ES-I3 (cell line): ENCODE measurements at regions not wholly inside any gene's neighbourhood (a gene's known extent, or its start where the extent isn't known, plus 50 kb on each side); places are given as distances from the start of the nearest gene placed in this dataset.
"Not testable (repeated sequence)": the region's sequence is repeated elsewhere in the genome, so short reads cannot be mapped to it uniquely, and the experiment has no call there.

ENCODE experiments used
- H3K36me3 ChIP-seq: 2 replicates; pipeline ENCODE4 v1.6.1; 2013; ENCODE audit warnings: mild to moderate bottlenecking, low read length, control low read depth, moderate library complexity; ENCODE audit not compliant: insufficient read depth
- H3K4me1 ChIP-seq: 2 replicates; pipeline ENCODE4 v1.6.1; 2013; ENCODE audit warnings: mild to moderate bottlenecking, control low read depth, low read length; ENCODE audit not compliant: insufficient read depth
- H3K9ac ChIP-seq: 2 replicates; pipeline ENCODE4 v1.6.1; 2013; ENCODE audit warnings: low read depth, mild to moderate bottlenecking, low read length, moderate library complexity
- H3K9me3 ChIP-seq: 2 replicates; pipeline ENCODE4 v1.6.1; 2013; ENCODE audit warnings: mild to moderate bottlenecking, low read length, moderate library complexity; ENCODE audit not compliant: control insufficient read depth, insufficient read depth

DNA sequence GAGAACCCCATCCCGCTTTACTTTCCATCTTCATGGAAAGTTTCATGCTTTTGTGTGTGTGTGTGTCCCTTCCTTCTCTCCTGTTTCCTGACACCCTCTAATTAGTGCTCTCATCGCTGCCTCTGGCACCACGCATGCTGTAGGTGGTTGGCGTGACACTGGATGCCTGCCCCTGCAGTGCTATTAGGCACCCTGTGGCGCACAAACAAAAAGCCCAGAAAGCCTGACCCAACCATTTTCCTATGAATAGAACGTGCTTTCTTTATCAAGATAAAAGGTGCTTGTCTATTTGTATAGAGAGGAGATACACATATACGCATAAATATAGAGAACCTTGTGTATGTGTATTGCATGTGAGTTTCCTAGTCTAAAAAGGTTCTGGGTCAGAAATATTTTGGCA is 120.8 kb upstream of the CDCA7L start:
- Histone ChIP-seq H3K36me3 (no peaks in the 10 kb centered on the region), H3K4me1 (no peaks in the 10 kb centered on the region; the same call in 1 of the 2 replicates), H3K9ac (no peak overlapping the region), H3K9me3 (no peaks in the 10 kb centered on the region)

GRCh38 chr7:22064816-22065215 is 119.1 kb upstream of the CDCA7L start:
- no peaks in the 10 kb centered on the region for H3K36me3 ChIP-seq
- no peaks in the 10 kb centered on the region for H3K9me3 ChIP-seq
- no peak overlapping the region for H3K9ac ChIP-seq
- no peaks in the 10 kb centered on the region; the same call in 1 of the 2 replicates for H3K4me1 ChIP-seq

DNA sequence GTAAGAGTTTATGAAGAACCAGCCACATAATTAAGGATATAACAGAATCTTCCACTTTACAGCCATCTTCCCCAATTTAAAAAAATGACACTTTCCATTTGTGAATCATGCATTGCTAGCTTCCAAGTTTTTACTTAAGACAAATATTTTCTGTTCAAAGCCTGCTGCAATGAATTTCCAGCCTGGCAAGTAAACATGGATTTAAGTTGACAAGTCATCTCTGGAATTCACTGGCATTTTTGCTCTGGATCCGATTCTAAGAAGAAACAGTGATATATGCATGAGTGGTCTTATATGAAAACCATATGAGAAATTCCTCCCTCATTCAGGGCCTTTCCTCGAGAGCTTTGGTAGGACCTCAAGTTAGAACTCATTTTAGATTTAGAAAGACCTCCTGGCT is 116.1 kb upstream of the CDCA7L start:
- H3K9me3 ChIP-seq = no peaks in the 10 kb centered on the region

GRCh38 chr7:22060863-22061262 is 115.2 kb upstream of the CDCA7L start:
- no peak overlapping the region for H3K9ac ChIP-seq
- no peaks in the 10 kb centered on the region for H3K36me3 ChIP-seq
- H3K9me3 ChIP-seq = no peaks in the 10 kb centered on the region
- H3K4me1 ChIP-seq = no peaks in the 10 kb centered on the region

More for the DNA sequence above, 116.1 kb upstream of the CDCA7L start:
- H3K9ac ChIP-seq = no peak overlapping the region
- H3K4me1 ChIP-seq = no peaks in the 10 kb centered on the region; the same call in 1 of the 2 replicates
- H3K36me3 ChIP-seq = no peaks in the 10 kb centered on the region

GRCh38 chr7:22060197-22060596 is 114.5 kb upstream of the CDCA7L start:
- H3K4me1 ChIP-seq = no peaks in the 10 kb centered on the region
- H3K9ac ChIP-seq = no peak overlapping the region
- H3K9me3 ChIP-seq = no peaks in the 10 kb centered on the region
- H3K36me3 ChIP-seq = no peaks in the 10 kb centered on the region

DNA sequence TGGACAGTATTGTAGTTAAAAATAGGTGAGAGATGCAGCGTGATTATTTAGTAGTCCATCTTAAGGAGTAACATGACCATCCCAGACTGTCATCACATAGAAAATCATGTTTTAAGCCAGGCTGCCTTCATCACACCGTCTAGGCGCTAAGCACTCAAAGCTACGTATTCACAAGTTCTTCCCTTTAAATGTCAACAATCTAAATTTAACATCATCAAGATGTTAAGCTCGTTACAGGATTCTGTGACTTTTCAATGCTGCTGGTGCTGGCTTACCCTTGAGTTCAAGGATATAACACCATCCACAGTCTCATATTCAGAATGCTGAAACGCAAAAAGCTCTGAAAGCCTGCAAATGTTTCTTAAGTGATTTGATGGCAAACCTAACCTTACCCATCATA is 109.5 kb upstream of the CDCA7L start:
- H3K9me3 ChIP-seq = no peaks in the 10 kb centered on the region
- H3K36me3 ChIP-seq = no peaks in the 10 kb centered on the region
- peaks cover 6% of the 10 kb centered on the region; the same call in 1 of the 2 replicates for H3K4me1 ChIP-seq
- no peak overlapping the region for H3K9ac ChIP-seq

DNA sequence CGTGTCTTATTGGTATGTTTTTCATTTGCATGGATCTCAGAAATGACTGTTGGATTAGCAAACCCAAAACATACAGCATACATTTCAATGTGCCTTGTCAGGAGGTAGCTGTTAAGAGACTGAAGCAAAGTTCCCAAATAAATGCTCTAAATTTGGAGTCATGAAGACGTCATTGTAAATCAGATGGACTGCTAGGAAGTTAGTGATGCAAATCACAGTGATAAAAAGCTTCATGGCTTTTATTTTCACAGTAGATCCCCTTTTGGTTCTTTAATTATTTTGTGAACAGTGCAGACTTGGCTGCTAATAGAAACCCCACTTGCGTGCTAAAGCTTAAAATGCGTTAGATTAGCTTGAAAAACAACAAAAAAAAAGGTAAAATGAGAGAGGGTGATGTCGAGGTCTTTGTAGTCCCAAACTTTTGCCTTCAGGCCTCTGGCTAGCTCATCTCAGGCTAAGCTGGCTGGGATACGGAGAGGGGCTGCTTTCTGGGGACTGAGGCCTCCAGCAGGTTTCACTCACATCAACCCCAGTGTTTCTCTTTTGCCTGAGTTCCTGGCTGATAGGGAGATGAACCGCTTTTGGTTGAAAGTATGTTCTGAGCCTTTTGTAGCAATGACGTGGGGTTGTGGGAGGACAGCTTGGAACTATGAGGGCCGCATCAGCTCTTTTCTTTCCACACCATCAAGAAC is 107.1 kb upstream of the CDCA7L start:
- Histone ChIP-seq H3K4me1 (peaks cover 6% of the 10 kb centered on the region; the same call in 1 of the 2 replicates), H3K36me3 (no peaks in the 10 kb centered on the region), H3K9ac (no peak overlapping the region), H3K9me3 (no peaks in the 10 kb centered on the region)

- no peaks in the 10 kb centered on the region for H3K9me3 ChIP-seq
- H3K4me1 ChIP-seq = peaks cover 6% of the 10 kb centered on the region; the same call in 1 of the 2 replicates
- no peaks in the 10 kb centered on the region for H3K36me3 ChIP-seq
- no peak overlapping the region for H3K9ac ChIP-seq
Measured at GRCh38 chr7:22051886-22052673, 106.4 kb upstream of the CDCA7L start.

DNA sequence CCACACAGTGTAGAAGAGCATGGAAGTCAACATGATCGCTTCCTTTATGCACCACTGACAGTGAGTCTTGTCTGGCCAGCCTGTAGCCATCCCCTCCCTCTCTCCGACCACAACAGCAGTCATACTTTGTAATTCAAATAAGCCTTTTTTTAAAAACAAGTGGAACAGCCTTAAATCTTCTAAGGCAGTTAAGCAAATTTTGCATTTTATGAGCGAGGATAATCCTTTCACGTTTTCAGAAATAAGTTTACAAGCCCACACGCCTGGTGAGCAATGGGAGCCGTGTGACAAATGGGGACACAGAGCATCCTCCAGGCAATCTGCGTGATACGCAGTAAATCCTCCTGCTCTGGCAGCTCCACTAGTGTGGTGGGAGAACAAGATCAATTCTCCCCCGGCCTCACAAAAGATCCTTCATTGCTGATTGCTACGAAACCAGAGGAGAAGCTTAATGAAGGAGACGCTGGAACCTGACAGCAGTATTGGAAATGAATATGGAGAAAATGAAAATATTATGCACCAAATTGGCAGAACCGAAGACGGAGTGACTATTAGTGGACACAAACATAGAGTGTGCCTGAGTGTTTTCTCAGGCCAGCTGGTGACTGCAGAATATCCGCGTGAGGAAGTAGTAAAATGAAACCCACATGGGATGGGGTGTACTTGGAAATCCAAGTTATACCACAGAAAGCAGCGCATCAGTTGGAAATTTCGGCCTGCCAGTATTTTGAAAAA is 104.2 kb upstream of the CDCA7L start:
- Histone ChIP-seq H3K4me1 (peaks cover 6% of the 10 kb centered on the region; the same call in 1 of the 2 replicates), H3K9me3 (no peaks in the 10 kb centered on the region), H3K9ac (no peak overlapping the region), H3K36me3 (no peaks in the 10 kb centered on the region)

- Histone ChIP-seq H3K36me3 (no peaks in the 10 kb centered on the region), H3K9me3 (peaks cover 8% of the 10 kb centered on the region; the same call in 1 of the 2 replicates), H3K9ac (no peak overlapping the region), H3K4me1 (no peaks in the 10 kb centered on the region)
Measured at GRCh38 chr7:22043367-22043766, 97.7 kb upstream of the CDCA7L start.

GRCh38 chr7:22040923-22041595 is 95.4 kb upstream of the CDCA7L start:
- H3K36me3 ChIP-seq = no peaks in the 10 kb centered on the region

DNA sequence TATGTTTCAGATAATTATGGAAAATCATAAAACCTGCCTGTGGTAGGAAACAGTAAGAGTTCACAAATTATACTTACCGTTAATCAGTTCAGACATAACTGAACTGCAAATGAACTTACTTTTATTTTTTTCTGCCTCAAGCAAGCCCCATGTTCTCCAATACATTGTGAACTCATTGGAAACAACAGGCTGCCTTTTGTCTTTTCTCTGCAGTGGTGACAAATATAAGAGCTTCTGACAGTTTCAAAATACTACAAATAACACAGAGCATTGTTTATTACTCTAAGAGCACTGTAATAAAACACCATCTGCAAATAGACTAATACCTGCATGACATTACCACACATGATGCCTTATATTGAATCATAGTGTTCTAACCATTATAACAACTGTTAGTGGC is 94.0 kb upstream of the CDCA7L start:
- peaks cover 8% of the 10 kb centered on the region; the same call in 1 of the 2 replicates for H3K9me3 ChIP-seq
- H3K4me1 ChIP-seq = no peaks in the 10 kb centered on the region
- no peak overlapping the region for H3K9ac ChIP-seq
- H3K36me3 ChIP-seq = no peaks in the 10 kb centered on the region

More at GRCh38 chr7:22040923-22041595, 95.4 kb upstream of the CDCA7L start:
- Histone ChIP-seq H3K4me1 (no peaks in the 10 kb centered on the region), H3K9ac (no peak overlapping the region), H3K9me3 (peaks cover 8% of the 10 kb centered on the region; the same call in 1 of the 2 replicates)

DNA sequence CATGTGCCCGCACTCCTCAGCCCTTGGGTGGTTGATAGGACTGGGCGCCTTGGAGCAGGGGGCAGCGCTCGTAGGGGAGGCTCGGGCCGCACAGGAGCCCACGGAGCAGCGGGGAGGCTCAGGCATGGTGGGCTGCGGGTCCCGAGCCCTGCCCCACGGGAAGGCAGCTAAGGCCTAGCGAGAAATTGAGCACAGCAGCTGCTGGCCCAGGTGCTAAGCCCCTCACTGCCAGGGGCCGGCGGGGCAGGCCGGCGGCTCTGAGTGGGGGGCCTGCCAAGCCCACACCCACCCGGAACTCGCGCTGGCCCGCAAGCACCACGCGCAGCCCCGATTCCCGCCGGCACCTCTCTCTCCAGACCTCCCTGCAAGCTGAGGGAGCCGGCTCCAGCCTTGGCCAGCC is 86.7 kb upstream of the CDCA7L start:
- H3K4me1 ChIP-seq, H3K36me3 ChIP-seq, H3K9ac ChIP-seq, H3K9me3 ChIP-seq: not testable (repeated sequence)

- not testable (repeated sequence) for H3K9me3 ChIP-seq, H3K9ac ChIP-seq, H3K4me1 ChIP-seq, H3K36me3 ChIP-seq
Measured at GRCh38 chr7:22028656-22029055, 83.0 kb upstream of the CDCA7L start.
